ENCODE measurements at regions not wholly inside any gene's neighbourhood (a gene's known extent, or its start where the extent isn't known, plus 50 kb on each side); places are given as distances from the start of the nearest gene placed in this dataset.

- no peak for TF ChIP-seq POLR2A (IDR thresholded peaks at IDR 0.05)
- no peak for TF ChIP-seq CTCF (IDR thresholded peaks at IDR 0.05)
Observed at GRCh38 chr14:29462772-29463171, 464.9 kb downstream of the PRKD1 start.
